ENCODE measurements at regions not wholly inside any gene's neighbourhood (a gene's known extent, or its start where the extent isn't known, plus 50 kb on each side); places are given as distances from the start of the nearest gene placed in this dataset.
"Not testable (repeated sequence)": the region's sequence is repeated elsewhere in the genome, so short reads cannot be mapped to it uniquely, and the experiment has no call there.

DNA sequence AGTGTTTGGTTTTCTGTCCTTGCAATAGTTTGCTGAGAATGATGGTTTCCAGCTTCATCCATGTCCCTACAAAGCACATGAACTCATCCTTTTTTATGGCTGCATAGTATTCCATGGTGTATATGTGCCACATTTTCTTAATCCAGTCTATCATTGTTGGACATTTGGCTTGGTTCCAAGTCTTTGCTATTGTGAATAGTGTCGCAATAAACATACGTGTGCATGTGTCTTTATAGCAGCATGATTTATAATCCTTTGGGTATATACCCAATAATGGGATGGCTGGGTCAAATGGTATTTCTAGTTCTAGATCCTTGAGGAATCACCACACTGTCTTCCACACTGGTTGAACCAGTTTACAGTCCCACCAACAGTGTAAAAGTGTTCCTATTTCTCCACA lies 269.8 kb upstream of the DCN start:
- DNase-seq (ENCODE audit: low spot score), result not testable (repeated sequence)

DNA sequence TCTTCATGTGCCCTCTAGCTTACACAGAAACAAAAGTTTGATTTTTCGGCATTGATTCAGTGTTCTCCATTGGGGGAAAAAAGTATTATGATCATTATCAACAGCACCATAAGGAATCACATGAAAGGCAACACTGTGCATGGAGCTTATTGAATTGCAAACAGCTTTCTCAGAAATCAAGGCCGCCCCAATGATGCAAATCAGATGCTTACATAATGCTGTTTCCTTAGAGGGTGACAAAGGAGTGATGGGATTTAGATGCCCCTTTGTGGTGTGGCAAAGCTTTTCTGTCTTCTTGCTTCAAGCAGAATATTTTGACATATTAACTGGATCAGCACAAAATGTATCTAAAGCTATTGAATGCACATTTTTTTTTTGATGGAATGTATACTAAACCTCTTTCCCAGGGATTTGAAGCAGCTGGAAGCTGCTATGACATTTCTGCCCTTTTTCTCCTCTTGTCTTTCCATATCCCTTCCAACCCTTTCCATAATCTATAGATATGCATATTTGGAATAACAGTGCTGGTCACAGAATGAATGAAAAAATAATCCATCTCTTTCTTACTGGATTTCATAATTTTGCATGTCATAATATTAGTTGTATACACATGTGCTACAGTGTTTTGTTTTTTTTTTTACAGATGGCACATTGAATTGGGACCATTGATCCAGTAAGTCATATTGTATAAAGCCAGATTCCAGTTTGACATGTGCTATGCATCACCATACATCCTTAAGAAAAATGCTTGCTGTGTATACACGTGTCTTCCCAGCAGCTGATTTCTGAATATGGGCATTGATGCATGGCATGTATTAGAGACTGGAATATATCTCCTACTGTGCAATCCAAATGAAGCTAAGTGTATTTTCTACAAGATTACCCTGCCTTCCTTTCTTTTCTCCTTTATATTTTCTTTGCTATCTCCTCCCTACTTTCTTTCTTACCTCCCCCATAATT lies 259.7 kb upstream of the DCN start:
- DNase-seq (ENCODE audit: low spot score), result no peak

GRCh38 chr12:91441246-91441645 lies 258.6 kb upstream of the DCN start:
- DNase-seq (ENCODE audit: low spot score), result no peak

GRCh38 chr12:91434081-91434480 lies 251.5 kb upstream of the DCN start:
- DNase-seq (ENCODE audit: low spot score), result no peak

DNA sequence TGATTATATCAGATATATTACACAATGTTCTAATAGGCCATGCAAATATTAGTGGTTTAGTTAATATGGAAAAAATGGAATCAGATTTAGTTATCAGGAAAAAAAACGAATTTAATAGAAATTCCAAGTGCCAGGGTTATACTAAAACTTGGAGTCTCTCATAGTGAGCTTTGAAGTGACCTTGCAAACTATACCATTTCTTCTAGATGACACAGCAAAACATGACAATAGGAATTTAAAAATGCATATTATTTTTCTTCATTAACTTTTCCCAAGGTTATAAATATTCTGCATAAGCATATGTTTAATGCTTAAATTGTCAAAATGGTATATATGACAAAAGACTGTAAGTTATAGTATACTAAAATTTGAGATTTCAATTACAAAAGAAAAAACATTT lies 250.1 kb upstream of the DCN start:
- no peak for DNase-seq (ENCODE audit: low spot score)

GRCh38 chr12:91432089-91432488 lies 249.5 kb upstream of the DCN start:
- DNase-seq (ENCODE audit: low spot score), result no peak

- DNase-seq (ENCODE audit: low spot score), result no peak
These were observed 241.9 kb upstream of the DCN start for GRCh38 chr12:91424506-91424905.

DNA sequence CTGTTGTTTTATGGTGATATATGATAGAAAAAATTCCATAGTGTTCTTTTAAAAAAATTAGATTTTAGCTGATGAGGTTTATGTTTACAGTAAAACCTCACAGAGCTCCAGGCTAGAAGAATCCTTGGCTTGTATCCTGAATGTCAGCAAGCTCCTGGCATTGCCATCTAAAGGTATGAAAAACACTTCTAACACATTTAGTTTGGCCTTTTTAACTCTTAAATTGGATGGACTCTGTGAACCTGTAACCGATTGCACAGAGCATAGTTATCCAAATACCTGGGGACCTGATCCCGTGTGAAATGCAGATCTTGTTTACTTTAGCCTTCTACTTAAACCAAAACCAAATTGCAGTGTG lies 241.1 kb upstream of the DCN start:
- DNase-seq (ENCODE audit: low spot score), result no peak

GRCh38 chr12:91422811-91423692 lies 240.4 kb upstream of the DCN start:
- no peak for DNase-seq (ENCODE audit: low spot score)

DNA sequence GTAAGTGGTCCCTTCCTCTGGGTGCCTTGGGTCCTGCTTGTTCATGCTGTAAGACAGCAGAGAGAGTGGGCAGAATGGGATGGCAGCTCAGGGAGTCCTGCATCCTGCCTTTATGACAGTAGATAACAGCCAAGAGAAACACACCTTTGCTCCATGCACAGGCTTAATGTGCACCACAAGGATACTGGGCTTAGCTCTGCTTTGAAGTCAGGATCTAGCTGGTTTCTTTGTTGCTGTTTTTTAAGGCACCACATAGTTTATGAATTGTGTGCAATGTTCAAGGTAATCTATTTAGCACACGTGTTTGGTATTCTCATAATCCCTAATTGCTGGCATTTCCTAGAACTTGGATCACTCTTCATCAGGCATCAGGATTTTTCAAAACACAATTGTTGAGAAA lies 239.5 kb upstream of the DCN start:
- no peak for DNase-seq (ENCODE audit: low spot score)

DNA sequence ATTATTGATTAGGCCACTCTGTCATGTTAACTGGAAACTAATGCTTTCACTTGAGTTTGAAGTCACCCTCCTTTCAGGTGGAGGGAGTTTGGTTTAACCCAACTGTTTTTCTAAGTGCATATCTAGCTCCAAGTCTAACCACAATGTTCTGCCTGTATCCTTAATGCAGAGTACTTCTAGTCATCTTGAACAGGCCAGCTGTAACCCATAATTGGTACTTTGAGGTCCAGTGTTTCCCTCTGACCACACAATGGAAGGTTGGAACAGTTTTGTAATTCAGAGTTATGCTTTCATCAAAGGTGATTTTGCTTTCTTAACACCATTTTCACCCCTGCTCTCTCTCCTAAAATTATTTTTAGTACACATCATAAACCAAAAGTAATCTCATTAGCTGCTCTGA lies 237.2 kb upstream of the DCN start:
- no peak for DNase-seq (ENCODE audit: low spot score)

DNA sequence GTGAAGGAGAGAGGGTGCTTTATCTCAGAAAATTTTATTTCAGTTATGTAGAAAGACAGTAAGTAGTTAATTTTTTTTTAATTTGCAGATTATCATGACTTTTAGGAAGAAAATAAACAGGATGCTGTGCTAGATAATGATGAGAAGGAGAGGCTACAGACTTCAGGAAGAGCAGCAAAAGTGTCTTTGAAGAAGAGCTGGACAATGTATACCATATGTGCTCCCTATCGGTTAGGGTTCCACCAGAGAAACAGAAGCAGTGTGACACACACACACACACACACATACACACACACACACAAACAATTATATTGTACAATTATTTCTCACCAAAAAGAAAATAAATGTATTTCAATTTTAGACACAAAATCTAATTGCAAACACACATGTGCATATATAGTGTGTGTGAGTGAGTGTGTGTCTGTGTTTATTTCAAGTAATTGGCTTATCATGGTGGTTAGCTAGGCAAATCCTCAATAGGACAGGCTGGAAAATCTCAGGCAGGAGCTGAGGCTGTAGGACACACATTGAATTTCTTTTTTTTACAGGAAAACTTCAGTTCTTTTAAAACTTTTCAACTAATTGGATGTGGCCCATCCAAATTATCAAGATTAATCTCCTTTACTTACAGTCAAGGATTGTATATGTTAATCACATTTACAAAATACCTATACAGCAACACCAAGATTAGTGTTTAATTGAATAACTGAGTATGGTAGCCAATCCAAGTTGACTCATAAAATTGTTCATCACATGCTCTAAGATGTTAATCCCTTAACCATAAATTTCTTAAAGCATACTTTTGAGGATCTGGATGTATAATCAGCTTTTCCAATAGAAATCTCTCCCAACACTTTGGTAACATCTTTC lies 235.8 kb upstream of the DCN start:
- no peak for DNase-seq (ENCODE audit: low spot score)

GRCh38 chr12:91417650-91418049 lies 235.0 kb upstream of the DCN start:
- DNase-seq (ENCODE audit: low spot score), result no peak

- DNase-seq (ENCODE audit: low spot score), result no peak
These were observed 232.0 kb upstream of the DCN start for GRCh38 chr12:91414636-91415035.

DNA sequence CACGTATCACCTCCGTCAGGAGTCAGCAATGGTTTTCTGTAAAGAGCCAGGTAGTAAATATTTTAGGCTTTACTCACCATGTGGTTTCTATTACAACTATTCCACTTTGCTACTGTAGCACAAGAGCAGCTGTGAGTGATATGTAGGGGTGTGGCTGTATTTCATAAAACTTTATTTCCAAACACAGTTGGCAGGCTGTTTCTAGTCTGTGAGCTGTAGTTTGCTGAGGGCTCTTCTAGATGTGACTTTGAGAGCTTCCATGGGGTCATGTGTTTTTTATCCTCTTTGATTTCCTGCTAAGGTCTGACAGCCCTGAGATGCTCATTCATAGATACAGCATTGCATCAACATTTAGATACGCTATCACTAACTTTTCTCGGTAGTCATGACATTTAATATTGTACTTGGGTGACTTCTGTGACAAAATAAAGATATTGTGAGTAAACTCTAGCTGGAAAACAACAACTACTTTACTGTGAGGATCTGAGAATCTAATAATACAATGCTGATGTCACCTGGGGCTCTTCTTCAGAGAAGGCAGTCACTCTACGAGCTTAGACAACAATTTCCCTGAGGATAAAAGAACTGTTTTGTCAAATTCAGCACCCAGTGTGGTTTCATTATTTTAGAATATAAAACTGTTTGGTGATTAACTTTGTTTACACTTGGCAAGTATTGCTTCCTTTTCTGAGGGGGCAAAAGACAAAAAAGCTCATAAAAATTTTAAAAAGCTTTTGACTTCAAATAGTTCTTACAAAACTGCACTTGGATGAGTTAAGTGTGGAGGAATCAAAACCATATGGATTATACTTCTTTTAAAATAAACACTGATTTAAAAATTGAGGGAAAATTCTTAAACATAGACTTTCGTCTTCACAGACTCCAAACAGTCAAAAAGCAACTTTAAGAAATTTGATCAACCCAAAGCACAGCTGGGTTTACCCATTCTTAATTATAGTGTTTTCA lies 231.2 kb upstream of the DCN start:
- DNase-seq (ENCODE audit: low spot score), result no peak

DNA sequence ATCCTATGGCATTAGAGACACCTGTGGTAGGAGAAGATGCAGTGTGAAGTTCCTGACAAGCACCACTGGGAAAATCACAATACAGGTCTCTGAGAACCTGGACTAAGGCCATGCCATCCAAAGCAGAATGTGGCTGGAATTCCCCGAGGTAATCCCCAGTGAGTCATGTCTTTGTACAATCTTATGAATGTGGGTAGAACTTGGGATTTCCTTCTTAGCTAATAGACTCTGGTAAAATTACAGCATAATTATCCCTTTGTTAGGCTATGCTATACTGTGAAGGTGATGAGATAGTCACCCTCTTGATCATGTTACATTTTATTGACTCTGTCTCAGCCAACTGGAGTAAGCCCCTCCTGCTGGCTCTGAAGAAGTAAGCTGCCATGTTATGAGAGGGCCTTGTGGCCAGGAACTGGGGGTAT lies 224.3 kb upstream of the DCN start:
- DNase-seq (ENCODE audit: low spot score), result no peak

- no peak for DNase-seq (ENCODE audit: low spot score)
These were observed 221.8 kb upstream of the DCN start for GRCh38 chr12:91404441-91404840.

- no peak for DNase-seq (ENCODE audit: low spot score)
These were observed 218.6 kb upstream of the DCN start for GRCh38 chr12:91401190-91401589.

DNA sequence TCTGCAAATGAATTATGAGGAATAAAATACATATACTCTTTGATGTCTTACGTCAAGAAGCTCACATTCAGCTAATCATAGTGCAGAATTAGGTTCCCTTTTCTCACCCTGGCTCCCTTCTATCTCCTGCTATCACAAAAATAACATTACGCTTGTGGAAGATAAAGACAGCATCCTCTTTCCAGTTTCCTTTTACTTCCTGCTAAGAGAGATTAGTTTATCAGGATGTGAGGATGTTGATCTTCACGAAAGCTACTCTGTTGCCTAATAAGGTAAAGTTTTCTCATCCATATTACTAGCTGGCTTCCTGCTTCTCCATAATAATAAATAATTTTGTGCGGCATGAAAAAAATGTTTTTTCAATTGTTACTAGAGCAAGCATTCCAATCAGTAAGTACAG lies 217.7 kb upstream of the DCN start:
- no peak for DNase-seq (ENCODE audit: low spot score)

DNA sequence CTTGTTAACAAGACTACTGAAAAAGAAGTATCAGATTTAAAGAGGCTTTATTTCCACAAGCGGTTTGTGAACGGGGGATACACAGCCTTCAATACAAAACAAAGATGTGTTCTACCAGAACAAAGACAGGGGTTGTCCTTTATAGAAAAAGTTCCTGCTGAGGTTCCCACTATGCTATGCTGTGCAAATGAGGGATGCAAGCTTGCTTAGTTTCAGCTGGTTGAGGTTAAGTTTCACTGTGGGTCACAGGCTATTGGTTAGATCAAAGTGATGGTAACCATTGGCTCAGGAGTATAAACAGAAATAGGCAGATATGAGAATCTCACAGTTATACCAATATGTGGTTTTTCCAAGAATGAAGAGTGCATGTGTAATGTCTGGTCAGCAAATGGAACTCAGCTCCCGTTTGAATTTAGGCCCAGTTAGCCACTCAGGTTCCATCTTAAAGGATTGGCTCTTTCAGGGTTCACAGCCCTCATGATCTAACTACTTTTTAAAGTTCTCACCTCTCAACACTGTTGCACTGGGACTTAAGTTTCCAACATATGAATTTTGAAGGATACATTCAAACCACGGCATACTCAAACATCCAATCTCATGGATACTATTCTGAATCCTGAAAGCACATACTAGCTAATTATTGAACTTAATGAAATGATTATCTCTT lies 215.4 kb upstream of the DCN start:
- DNase-seq (ENCODE audit: low spot score), result no peak

Measured in RKO (cell line).